Left lung (tissue), 4 donors: ENCODE measurements at regions not wholly inside any gene's neighbourhood (a gene's known extent, or its start where the extent isn't known, plus 50 kb on each side); places are given as distances from the start of the nearest gene placed in this dataset.
A peak's percentile ranks its signal among the peaks of the same experiment; 100 is the strongest.

Source experiments
- ATAC-seq: fragments of 200-7000 bp; cut with Tn5 transposase; one replicate; pipeline ENCODE4 v1.9.1; 2020; ENCODE audit warnings: moderate library complexity
- DNase-seq, 4 donors: peaks; one replicate each; pipeline ENCODE4 v3.0.0-alpha.2; 2013 to 2020
- H3K27ac ChIP-seq, 2 donors: fragments of 200-600 bp; sonication (generic) in 1 of 2; one replicate each; pipeline versions ENCODE4 v1.5.0 to v1.8.0; 2020 to 2021
- H3K27me3 ChIP-seq, 2 donors: fragments of 200-600 bp; sonication (generic) in 1 of 2; one replicate each; pipeline versions ENCODE4 v1.5.0 to v1.8.0; 2020 to 2021
- H3K36me3 ChIP-seq, 2 donors: fragments of 200-600 bp; sonication (generic) in 1 of 2; one replicate each; pipeline versions ENCODE4 v1.5.0 to v1.8.0; 2020 to 2021
- H3K4me1 ChIP-seq, 2 donors: fragments of 200-600 bp; one replicate each; pipeline ENCODE4 v1.8.0; 2021
- H3K4me3 ChIP-seq, 2 donors: fragments of 200-600 bp; sonication (generic) in 1 of 2; one replicate each; pipeline versions ENCODE4 v1.5.0 to v1.8.0; 2020 to 2021; ENCODE audit warnings: mild to moderate bottlenecking in 1 of 2
- H3K9me3 ChIP-seq, 2 donors: fragments of 200-600 bp; sonication (generic) in 1 of 2; one replicate each; pipeline versions ENCODE4 v1.5.0 to v1.8.0; 2020 to 2021
- intact Hi-C, 2 donors: fragments of 100-400 bp; cut with DNase I; formaldehyde crosslinking; loops; one replicate each; pipeline versions ENCODE4 v1.11.2 to v1.14.2; 2022
- TF ChIP-seq, protein P1 (sequence below), 2 donors: fragments of 200-600 bp; sonication (generic) in 1 of 2; IDR thresholded peaks; one replicate each; pipeline versions ENCODE4 v1.5.0 to v1.8.0; 2021; ENCODE audit warnings: antibody characterized with exemption in 2 of 2
- donor health status: DM: no; HTN: yes; CAD: no.
- donor health status: DM: no; HTN: no; CAD: no.

DNA sequence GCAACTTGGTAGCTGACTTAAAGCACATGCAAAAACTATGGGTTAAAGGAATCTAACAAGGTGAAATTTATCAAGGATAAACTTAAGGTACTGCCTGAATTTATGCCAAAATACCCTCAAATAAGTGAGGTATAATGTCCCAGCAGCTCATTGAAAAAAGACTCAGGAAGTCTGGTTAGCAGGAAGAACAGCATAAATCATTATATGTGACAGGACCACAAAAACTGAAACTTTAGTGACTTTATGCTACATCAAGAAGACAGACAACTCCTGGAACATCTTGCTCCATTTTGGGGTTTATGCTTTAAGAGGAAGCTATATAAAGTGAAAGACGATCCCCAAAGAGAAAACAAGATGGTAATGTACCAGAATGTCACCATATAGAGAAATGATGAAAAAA, 282.4 kb upstream of the ZNF462 start:
- H3K27me3 ChIP-seq: no peaks in the 10 kb centered on the region
- no peaks in the 10 kb centered on the region for H3K4me1 ChIP-seq
- DNase-seq (no peak), ATAC-seq (no peak)
- peaks cover 0 to 6% of the 10 kb centered on the region in 2 donors for H3K9me3 ChIP-seq
- TF ChIP-seq, protein P1, sequence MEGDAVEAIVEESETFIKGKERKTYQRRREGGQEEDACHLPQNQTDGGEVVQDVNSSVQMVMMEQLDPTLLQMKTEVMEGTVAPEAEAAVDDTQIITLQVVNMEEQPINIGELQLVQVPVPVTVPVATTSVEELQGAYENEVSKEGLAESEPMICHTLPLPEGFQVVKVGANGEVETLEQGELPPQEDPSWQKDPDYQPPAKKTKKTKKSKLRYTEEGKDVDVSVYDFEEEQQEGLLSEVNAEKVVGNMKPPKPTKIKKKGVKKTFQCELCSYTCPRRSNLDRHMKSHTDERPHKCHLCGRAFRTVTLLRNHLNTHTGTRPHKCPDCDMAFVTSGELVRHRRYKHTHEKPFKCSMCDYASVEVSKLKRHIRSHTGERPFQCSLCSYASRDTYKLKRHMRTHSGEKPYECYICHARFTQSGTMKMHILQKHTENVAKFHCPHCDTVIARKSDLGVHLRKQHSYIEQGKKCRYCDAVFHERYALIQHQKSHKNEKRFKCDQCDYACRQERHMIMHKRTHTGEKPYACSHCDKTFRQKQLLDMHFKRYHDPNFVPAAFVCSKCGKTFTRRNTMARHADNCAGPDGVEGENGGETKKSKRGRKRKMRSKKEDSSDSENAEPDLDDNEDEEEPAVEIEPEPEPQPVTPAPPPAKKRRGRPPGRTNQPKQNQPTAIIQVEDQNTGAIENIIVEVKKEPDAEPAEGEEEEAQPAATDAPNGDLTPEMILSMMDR (IDR thresholded peaks at IDR 0.05): no peak
- no peaks in the 10 kb centered on the region for H3K36me3 ChIP-seq
- intact Hi-C loops: no loop called here
- H3K27ac ChIP-seq: no peak overlapping the region
- H3K4me3 ChIP-seq: no peak overlapping the region

DNA sequence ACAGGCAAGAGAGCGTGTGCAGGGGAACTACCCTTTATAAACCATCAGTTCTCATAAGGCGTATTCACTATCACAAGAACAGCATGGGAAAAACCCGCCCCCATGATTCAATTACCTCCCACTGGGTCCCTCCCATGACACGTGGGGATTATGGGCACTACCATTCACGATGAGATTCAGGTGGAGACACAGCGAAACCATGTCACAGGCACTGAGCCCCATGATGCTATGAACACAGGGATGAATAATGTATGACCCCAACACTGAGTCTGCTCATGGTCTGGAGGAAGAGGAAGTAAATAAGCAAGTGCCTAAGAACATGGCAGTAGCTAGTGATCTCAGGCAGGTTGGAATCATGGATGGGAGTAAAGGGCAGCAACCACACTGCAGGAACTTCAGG, 281.0 kb upstream of the ZNF462 start:
- ATAC-seq (no peak), DNase-seq (no peak)
- TF ChIP-seq, protein P1 (IDR thresholded peaks at IDR 0.05): no peak
- no peak overlapping the region for H3K4me3 ChIP-seq
- H3K4me1 ChIP-seq: no peaks in the 10 kb centered on the region
- H3K27me3 ChIP-seq: no peaks in the 10 kb centered on the region
- H3K27ac ChIP-seq: no peak overlapping the region
- intact Hi-C loops: no loop called here
- peaks cover 0 to 6% of the 10 kb centered on the region in 2 donors for H3K9me3 ChIP-seq
- H3K36me3 ChIP-seq: no peaks in the 10 kb centered on the region

- intact Hi-C loops: no loop called here
- Histone ChIP-seq H3K27me3 (no peaks in the 10 kb centered on the region), H3K4me3 (no peak overlapping the region), H3K4me1 (no peaks in the 10 kb centered on the region), H3K27ac (no peak overlapping the region), H3K9me3 (peaks cover 0 to 6% of the 10 kb centered on the region in 2 donors), H3K36me3 (no peaks in the 10 kb centered on the region)
- TF ChIP-seq, protein P1 (IDR thresholded peaks at IDR 0.05): no peak
- DNase-seq (no peak), ATAC-seq (no peak)
Measured at GRCh38 chr9:106583751-106584150, 279.2 kb upstream of the ZNF462 start.

GRCh38 chr9:106587042-106587441, 275.9 kb upstream of the ZNF462 start:
- Histone ChIP-seq H3K9me3 (no peaks in the 10 kb centered on the region), H3K27ac (no peak overlapping the region), H3K4me1 (no peaks in the 10 kb centered on the region), H3K4me3 (no peak overlapping the region), H3K27me3 (no peaks in the 10 kb centered on the region), H3K36me3 (no peaks in the 10 kb centered on the region)
- no peak for ATAC-seq
- intact Hi-C loops: no loop called here
- DNase-seq: no peak
- TF ChIP-seq, protein P1 (IDR thresholded peaks at IDR 0.05): no peak

GRCh38 chr9:106588626-106589025, 274.3 kb upstream of the ZNF462 start:
- ATAC-seq (peak; percentile 30), DNase-seq (no peak)
- no peaks in the 10 kb centered on the region for H3K9me3 ChIP-seq
- H3K27me3 ChIP-seq: no peaks in the 10 kb centered on the region
- no peaks in the 10 kb centered on the region for H3K4me1 ChIP-seq
- TF ChIP-seq, protein P1 (IDR thresholded peaks at IDR 0.05): no peak
- no peak overlapping the region for H3K27ac ChIP-seq
- no peaks in the 10 kb centered on the region for H3K36me3 ChIP-seq
- intact Hi-C loops: no loop called here
- H3K4me3 ChIP-seq: no peak overlapping the region
